ENCODE measurements at regions not wholly inside any gene's neighbourhood (a gene's known extent, or its start where the extent isn't known, plus 50 kb on each side); places are given as distances from the start of the nearest gene placed in this dataset.

GRCh38 chr14:39773387-39774126 is 341.3 kb upstream of the FBXO33 start:
- Mint-ChIP-seq H3K27ac (no peak overlapping the region), H3K4me1 (no peaks in the 10 kb centered on the region), H3K27me3 (no peaks in the 10 kb centered on the region), H3K36me3 (no peaks in the 10 kb centered on the region), H3K9me3 (peaks cover 0 to 23% (median 2%) of the 10 kb centered on the region in 8 donors), H3K4me3 (no peak overlapping the region)
- Histone ChIP-seq H3K27ac (ENCODE audit: low read depth, low read length) (no peak overlapping the region), H3K27me3 (ENCODE audit: insufficient read depth, low read length) (no peaks in the 10 kb centered on the region), H3K9me3 (ENCODE audit: control insufficient read depth in 1 of 2, low read length in 2 of 2) (no peaks in the 10 kb centered on the region), H3K4me3 (ENCODE audit: low read length in 2 of 2) (no peak overlapping the region), H3K36me3 (ENCODE audit: insufficient read depth, low read length) (no peaks in the 10 kb centered on the region), H3K4me1 (ENCODE audit: insufficient read depth, low read length) (no peaks in the 10 kb centered on the region)
- no peak for DNase-seq
- ChIA-PET CTCF (ENCODE audit: partially characterized antibody) (no interaction called here), POLR2A (ENCODE audit: partially characterized antibody) (no interaction called here)
- intact Hi-C loops (cut with micrococcal nuclease): no loop called here

GRCh38 chr14:39772627-39773026 is 340.4 kb upstream of the FBXO33 start:
- DNase-seq: no peak
- peaks cover 0 to 14% (median under 1%) of the 10 kb centered on the region in 8 donors for H3K9me3 Mint-ChIP-seq
- Histone ChIP-seq H3K36me3 (ENCODE audit: insufficient read depth, low read length) (no peaks in the 10 kb centered on the region), H3K4me1 (ENCODE audit: insufficient read depth, low read length) (no peaks in the 10 kb centered on the region), H3K4me3 (ENCODE audit: low read length in 2 of 2) (no peak overlapping the region), H3K27ac (ENCODE audit: low read depth, low read length) (no peak overlapping the region), H3K9me3 (ENCODE audit: control insufficient read depth in 1 of 2, low read length in 2 of 2) (no peaks in the 10 kb centered on the region), H3K27me3 (ENCODE audit: insufficient read depth, low read length) (no peaks in the 10 kb centered on the region)
- intact Hi-C loops (cut with micrococcal nuclease): no loop called here
- no peak overlapping the region for H3K4me3 Mint-ChIP-seq
- no peaks in the 10 kb centered on the region for H3K4me1 Mint-ChIP-seq
- no peaks in the 10 kb centered on the region for H3K36me3 Mint-ChIP-seq
- H3K27ac Mint-ChIP-seq: no peak overlapping the region
- POLR2A ChIA-PET (ENCODE audit: partially characterized antibody): no interaction called here
- H3K27me3 Mint-ChIP-seq: no peaks in the 10 kb centered on the region
- CTCF ChIA-PET (ENCODE audit: partially characterized antibody): no interaction called here

- Mint-ChIP-seq H3K4me3 (no peak overlapping the region), H3K9me3 (peaks cover 0 to 5% (median 0%) of the 10 kb centered on the region in 8 donors), H3K27ac (no peak overlapping the region), H3K27me3 (no peaks in the 10 kb centered on the region), H3K36me3 (no peaks in the 10 kb centered on the region), H3K4me1 (peaks cover 0 to 1% (median 0%) of the 10 kb centered on the region in 4 donors)
- Histone ChIP-seq H3K4me3 (ENCODE audit: low read length in 2 of 2) (no peak overlapping the region), H3K36me3 (ENCODE audit: insufficient read depth, low read length) (no peaks in the 10 kb centered on the region), H3K27ac (ENCODE audit: low read depth, low read length) (no peak overlapping the region), H3K4me1 (ENCODE audit: insufficient read depth, low read length) (no peaks in the 10 kb centered on the region), H3K9me3 (ENCODE audit: control insufficient read depth in 1 of 2, low read length in 2 of 2) (no peaks in the 10 kb centered on the region), H3K27me3 (ENCODE audit: insufficient read depth, low read length) (no peaks in the 10 kb centered on the region)
- intact Hi-C loops (cut with micrococcal nuclease): no loop called here
- DNase-seq: no peak
- ChIA-PET CTCF (ENCODE audit: partially characterized antibody) (no interaction called here), POLR2A (ENCODE audit: partially characterized antibody) (no interaction called here)
Observed at GRCh38 chr14:39768589-39768988, 336.4 kb upstream of the FBXO33 start.

- Mint-ChIP-seq H3K4me1 (peaks cover 0 to 10% (median 7%) of the 10 kb centered on the region in 4 donors), H3K4me3 (no peak overlapping the region), H3K36me3 (no peaks in the 10 kb centered on the region), H3K9me3 (peaks cover 0 to 5% (median under 1%) of the 10 kb centered on the region in 8 donors), H3K27ac (no peak overlapping the region), H3K27me3 (no peaks in the 10 kb centered on the region)
- Histone ChIP-seq H3K27ac (ENCODE audit: low read depth, low read length) (no peak overlapping the region), H3K27me3 (ENCODE audit: insufficient read depth, low read length) (no peaks in the 10 kb centered on the region), H3K4me1 (ENCODE audit: insufficient read depth, low read length) (no peaks in the 10 kb centered on the region), H3K36me3 (ENCODE audit: insufficient read depth, low read length) (no peaks in the 10 kb centered on the region), H3K9me3 (ENCODE audit: control insufficient read depth in 1 of 2, low read length in 2 of 2) (no peaks in the 10 kb centered on the region), H3K4me3 (ENCODE audit: low read length in 2 of 2) (no peak overlapping the region)
- ChIA-PET CTCF (ENCODE audit: partially characterized antibody) (no interaction called here), POLR2A (ENCODE audit: partially characterized antibody) (no interaction called here)
- intact Hi-C loops (cut with micrococcal nuclease): no loop called here
- no peak for DNase-seq
Observed at GRCh38 chr14:39766397-39767000, 334.3 kb upstream of the FBXO33 start.

- Histone ChIP-seq H3K36me3 (ENCODE audit: insufficient read depth, low read length) (no peaks in the 10 kb centered on the region), H3K27ac (ENCODE audit: low read depth, low read length) (no peak overlapping the region), H3K4me3 (ENCODE audit: low read length in 2 of 2) (no peak overlapping the region), H3K9me3 (ENCODE audit: control insufficient read depth in 1 of 2, low read length in 2 of 2) (no peaks in the 10 kb centered on the region), H3K4me1 (ENCODE audit: insufficient read depth, low read length) (no peaks in the 10 kb centered on the region), H3K27me3 (ENCODE audit: insufficient read depth, low read length) (no peaks in the 10 kb centered on the region)
- ChIA-PET POLR2A (ENCODE audit: partially characterized antibody) (no interaction called here), CTCF (ENCODE audit: partially characterized antibody) (no interaction called here)
- no peaks in the 10 kb centered on the region for H3K36me3 Mint-ChIP-seq
- H3K4me1 Mint-ChIP-seq: peaks cover 0 to 10% (median 7%) of the 10 kb centered on the region in 4 donors
- no peak overlapping the region for H3K27ac Mint-ChIP-seq
- no peak overlapping the region for H3K4me3 Mint-ChIP-seq
- DNase-seq: no peak
- peaks cover 0 to 4% (median under 1%) of the 10 kb centered on the region in 8 donors for H3K9me3 Mint-ChIP-seq
- H3K27me3 Mint-ChIP-seq: no peaks in the 10 kb centered on the region
- intact Hi-C loops (cut with micrococcal nuclease): no loop called here
Observed at GRCh38 chr14:39765676-39766075, 333.4 kb upstream of the FBXO33 start.

DNA sequence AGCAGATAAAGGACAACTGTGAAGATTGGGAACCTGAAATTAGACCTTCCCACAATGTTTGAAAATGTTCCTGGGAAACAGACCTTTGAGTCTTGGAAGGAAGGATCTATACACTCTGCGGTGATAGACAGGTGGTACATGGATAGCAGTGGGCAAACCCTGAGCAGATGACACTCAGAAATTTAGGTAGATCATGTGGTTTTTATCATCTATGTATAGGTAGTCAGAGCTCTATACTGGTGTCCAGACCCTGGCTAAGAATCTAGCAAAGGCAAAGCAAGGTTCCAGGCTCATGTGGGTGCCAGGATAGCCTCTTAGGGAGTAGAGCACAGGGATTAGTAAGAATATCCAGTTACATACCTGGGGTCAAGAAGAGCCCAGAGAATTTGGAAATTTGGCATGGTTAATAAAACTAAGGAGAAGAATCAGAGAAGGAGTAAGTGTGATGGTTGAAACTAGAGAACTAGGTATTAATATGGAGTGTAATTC is 331.2 kb upstream of the FBXO33 start:
- H3K9me3 ChIP-seq (ENCODE audit: control insufficient read depth in 1 of 2, low read length in 2 of 2): no peaks in the 10 kb centered on the region
- CTCF ChIA-PET (ENCODE audit: partially characterized antibody): no interaction called here
- no peak overlapping the region for H3K27ac ChIP-seq (ENCODE audit: low read depth, low read length)
- Mint-ChIP-seq H3K36me3 (no peaks in the 10 kb centered on the region), H3K4me3 (peak overlapping the region in 5 of 8 donors; percentile 24 to 70 (median 58)), H3K4me1 (peaks cover 0 to 10% (median 7%) of the 10 kb centered on the region in 4 donors), H3K9me3 (peaks cover 0 to 3% (median 0%) of the 10 kb centered on the region in 8 donors), H3K27me3 (no peaks in the 10 kb centered on the region), H3K27ac (peak overlapping the region in 1 of 7 donors; percentile 14)
- no peaks in the 10 kb centered on the region for H3K36me3 ChIP-seq (ENCODE audit: insufficient read depth, low read length)
- no peaks in the 10 kb centered on the region for H3K4me1 ChIP-seq (ENCODE audit: insufficient read depth, low read length)
- DNase-seq: no peak
- H3K4me3 ChIP-seq (ENCODE audit: low read length in 2 of 2): no peak overlapping the region
- POLR2A ChIA-PET (ENCODE audit: partially characterized antibody): no interaction called here
- intact Hi-C loops (cut with micrococcal nuclease): no loop called here
- no peaks in the 10 kb centered on the region for H3K27me3 ChIP-seq (ENCODE audit: insufficient read depth, low read length)

DNA sequence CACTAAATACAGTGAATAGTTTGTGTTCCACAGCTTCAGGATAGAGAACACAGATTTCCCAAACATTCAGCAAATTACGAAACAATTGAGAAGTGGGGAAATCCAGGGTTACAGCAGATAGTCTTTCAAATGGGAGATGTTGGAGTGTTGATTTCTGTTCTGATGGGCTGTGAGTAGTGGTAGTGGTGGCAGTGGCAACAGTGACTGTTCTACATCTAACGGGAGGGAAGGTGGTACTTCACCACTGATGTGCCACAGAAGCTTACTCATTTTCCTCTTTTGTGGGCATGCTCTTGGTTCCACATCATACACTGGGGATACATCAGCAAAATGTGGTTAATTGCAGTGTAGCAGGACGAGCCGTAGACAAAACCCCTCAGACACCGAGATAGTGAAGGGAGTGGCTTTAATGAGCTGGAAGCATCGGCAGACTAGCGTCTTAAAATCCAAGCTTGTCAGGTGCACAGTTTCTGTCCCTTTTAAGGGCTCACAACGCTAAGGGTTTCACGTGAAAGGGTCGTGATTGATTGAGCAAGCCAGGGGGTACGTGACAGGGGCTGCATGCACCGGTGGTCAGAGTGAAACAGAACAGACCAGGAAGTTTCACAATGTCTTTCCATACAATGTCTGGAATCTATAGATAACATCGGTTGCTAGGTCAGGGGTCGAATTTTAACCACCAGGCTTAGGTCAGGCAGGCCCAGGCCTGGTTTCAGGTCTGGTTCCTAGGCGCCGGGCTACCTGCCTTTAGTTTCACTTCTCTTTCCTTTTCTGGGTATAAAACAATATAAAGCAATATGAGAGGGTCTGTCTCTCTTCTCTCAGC is 330.6 kb upstream of the FBXO33 start:
- H3K27me3 ChIP-seq (ENCODE audit: insufficient read depth, low read length): no peaks in the 10 kb centered on the region
- CTCF ChIA-PET (ENCODE audit: partially characterized antibody): no interaction called here
- no peaks in the 10 kb centered on the region for H3K4me1 ChIP-seq (ENCODE audit: insufficient read depth, low read length)
- intact Hi-C loops (cut with micrococcal nuclease): no loop called here
- POLR2A ChIA-PET (ENCODE audit: partially characterized antibody): no interaction called here
- no peaks in the 10 kb centered on the region for H3K27me3 Mint-ChIP-seq
- H3K4me3 Mint-ChIP-seq: peak overlapping the region; percentile 14 to 70 (median 49)
- no peaks in the 10 kb centered on the region for H3K36me3 Mint-ChIP-seq
- no peak overlapping the region for H3K4me3 ChIP-seq (ENCODE audit: low read length in 2 of 2)
- H3K9me3 ChIP-seq (ENCODE audit: control insufficient read depth in 1 of 2, low read length in 2 of 2): no peaks in the 10 kb centered on the region
- H3K27ac Mint-ChIP-seq: peak overlapping the region in 4 of 7 donors; percentile 0 to 57 (median 15)
- no peak overlapping the region for H3K27ac ChIP-seq (ENCODE audit: low read depth, low read length)
- peak in 1 of 5 donors; percentile 4 for DNase-seq
- peaks cover 0 to 10% (median 7%) of the 10 kb centered on the region in 4 donors for H3K4me1 Mint-ChIP-seq
- H3K36me3 ChIP-seq (ENCODE audit: insufficient read depth, low read length): no peaks in the 10 kb centered on the region
- peaks cover 0 to 3% (median 0%) of the 10 kb centered on the region in 8 donors for H3K9me3 Mint-ChIP-seq

Data from CD4-positive, alpha-beta memory T cell (primary cell).